ENCODE measurements at regions not wholly inside any gene's neighbourhood (a gene's known extent, or its start where the extent isn't known, plus 50 kb on each side); places are given as distances from the start of the nearest gene placed in this dataset.

DNA sequence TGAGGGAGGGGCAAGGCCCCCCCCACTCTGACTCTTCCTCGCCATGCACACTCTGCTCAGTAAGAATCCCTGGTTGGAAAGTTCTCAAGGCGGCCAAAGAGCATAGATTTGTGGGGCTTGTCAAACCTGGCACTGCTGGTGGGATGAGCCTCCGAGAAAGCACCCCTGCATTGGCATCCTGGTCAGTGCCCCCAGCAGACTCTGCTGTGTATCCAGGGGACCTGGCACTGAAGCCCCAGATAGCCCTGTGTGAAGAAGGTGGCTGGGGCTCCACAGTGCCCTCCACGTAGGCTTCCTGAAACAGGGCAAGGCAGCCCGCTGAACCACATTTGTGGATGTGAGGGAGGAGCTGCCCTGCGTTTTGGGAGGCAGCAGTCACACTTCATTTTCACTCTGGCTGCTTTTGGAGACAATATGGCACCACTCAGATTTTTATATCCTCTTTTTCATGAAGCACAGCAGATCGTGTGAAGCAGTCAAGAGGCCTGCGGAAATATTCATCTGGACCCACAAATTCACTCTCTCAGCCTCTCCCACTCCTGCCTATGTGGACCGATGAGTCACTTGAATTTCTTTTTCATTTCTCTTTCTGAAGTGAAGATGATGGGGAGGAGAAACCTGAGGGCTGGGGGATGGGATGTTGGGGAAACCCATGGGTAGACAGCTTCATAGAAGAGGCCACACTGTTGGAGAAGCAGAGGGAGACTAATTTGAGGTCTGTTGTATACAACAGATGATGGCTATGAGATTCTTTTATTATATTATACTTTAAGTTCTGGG, 88.7 kb upstream of the BCL6 start:
- TF ChIP-seq MYC (IDR thresholded peaks at IDR 0.05; ENCODE audit: low read depth, low read length) (no peak), POLR2A (IDR thresholded peaks at IDR 0.05; ENCODE audit: extremely low read depth, insufficient read length) (no peak)
- TF ChIP-seq, protein P1, sequence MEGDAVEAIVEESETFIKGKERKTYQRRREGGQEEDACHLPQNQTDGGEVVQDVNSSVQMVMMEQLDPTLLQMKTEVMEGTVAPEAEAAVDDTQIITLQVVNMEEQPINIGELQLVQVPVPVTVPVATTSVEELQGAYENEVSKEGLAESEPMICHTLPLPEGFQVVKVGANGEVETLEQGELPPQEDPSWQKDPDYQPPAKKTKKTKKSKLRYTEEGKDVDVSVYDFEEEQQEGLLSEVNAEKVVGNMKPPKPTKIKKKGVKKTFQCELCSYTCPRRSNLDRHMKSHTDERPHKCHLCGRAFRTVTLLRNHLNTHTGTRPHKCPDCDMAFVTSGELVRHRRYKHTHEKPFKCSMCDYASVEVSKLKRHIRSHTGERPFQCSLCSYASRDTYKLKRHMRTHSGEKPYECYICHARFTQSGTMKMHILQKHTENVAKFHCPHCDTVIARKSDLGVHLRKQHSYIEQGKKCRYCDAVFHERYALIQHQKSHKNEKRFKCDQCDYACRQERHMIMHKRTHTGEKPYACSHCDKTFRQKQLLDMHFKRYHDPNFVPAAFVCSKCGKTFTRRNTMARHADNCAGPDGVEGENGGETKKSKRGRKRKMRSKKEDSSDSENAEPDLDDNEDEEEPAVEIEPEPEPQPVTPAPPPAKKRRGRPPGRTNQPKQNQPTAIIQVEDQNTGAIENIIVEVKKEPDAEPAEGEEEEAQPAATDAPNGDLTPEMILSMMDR (IDR thresholded peaks at IDR 0.05; ENCODE audit: low read depth, low read length): no peak
